ENCODE measurements at regions not wholly inside any gene's neighbourhood (a gene's known extent, or its start where the extent isn't known, plus 50 kb on each side); places are given as distances from the start of the nearest gene placed in this dataset.

- TF ChIP-seq, protein P1, sequence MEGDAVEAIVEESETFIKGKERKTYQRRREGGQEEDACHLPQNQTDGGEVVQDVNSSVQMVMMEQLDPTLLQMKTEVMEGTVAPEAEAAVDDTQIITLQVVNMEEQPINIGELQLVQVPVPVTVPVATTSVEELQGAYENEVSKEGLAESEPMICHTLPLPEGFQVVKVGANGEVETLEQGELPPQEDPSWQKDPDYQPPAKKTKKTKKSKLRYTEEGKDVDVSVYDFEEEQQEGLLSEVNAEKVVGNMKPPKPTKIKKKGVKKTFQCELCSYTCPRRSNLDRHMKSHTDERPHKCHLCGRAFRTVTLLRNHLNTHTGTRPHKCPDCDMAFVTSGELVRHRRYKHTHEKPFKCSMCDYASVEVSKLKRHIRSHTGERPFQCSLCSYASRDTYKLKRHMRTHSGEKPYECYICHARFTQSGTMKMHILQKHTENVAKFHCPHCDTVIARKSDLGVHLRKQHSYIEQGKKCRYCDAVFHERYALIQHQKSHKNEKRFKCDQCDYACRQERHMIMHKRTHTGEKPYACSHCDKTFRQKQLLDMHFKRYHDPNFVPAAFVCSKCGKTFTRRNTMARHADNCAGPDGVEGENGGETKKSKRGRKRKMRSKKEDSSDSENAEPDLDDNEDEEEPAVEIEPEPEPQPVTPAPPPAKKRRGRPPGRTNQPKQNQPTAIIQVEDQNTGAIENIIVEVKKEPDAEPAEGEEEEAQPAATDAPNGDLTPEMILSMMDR (IDR thresholded peaks at IDR 0.05 in 4 of 5, conservative IDR thresholded peaks at IDR 0.05 in 1 of 5) = no peak
- TF ChIP-seq POLR2A (IDR thresholded peaks at IDR 0.05) = no peak
Observed at GRCh38 chr19:27776020-27776419, 1436.9 kb downstream of the UQCRFS1 start.

All from gastrocnemius medialis (tissue), 4 donors.